H9 (cell line): ENCODE measurements at regions not wholly inside any gene's neighbourhood (a gene's known extent, or its start where the extent isn't known, plus 50 kb on each side); places are given as distances from the start of the nearest gene placed in this dataset.

ENCODE experiments used
- DNase-seq: peaks from one replicate; pipeline ENCODE4 v3.0.0-alpha.2; 2017
- H2AFZ ChIP-seq: one replicate; pipeline ENCODE4 v1.6.1; 2013; ENCODE audit warnings: mild to moderate bottlenecking, low read length, control low read depth, moderate library complexity
- H2AK5ac ChIP-seq: 2 replicates; pipeline ENCODE4 v1.6.1; 2013; ENCODE audit warnings: low read length, control low read depth, mixed read lengths; ENCODE audit not compliant: insufficient read length
- H2BK120ac ChIP-seq: one replicate; pipeline ENCODE4 v1.6.1; 2013; ENCODE audit warnings: low read depth, mild to moderate bottlenecking, low read length, control low read depth, inconsistent platforms; ENCODE audit not compliant: poor library complexity, severe bottlenecking
- H2BK12ac ChIP-seq: 2 replicates; pipeline ENCODE4 v1.6.1; 2013; ENCODE audit warnings: low read length, control low read depth, mixed read lengths, low read depth; ENCODE audit not compliant: insufficient read length
- H2BK15ac ChIP-seq: 2 replicates; pipeline ENCODE4 v1.6.1; 2013; ENCODE audit warnings: low read depth, low read length, control low read depth
- H2BK20ac ChIP-seq: one replicate; pipeline ENCODE4 v1.6.1; 2013; ENCODE audit warnings: low read depth, mild to moderate bottlenecking, low read length, control low read depth, inconsistent platforms; ENCODE audit not compliant: poor library complexity, severe bottlenecking
- H2BK5ac ChIP-seq: 2 replicates; pipeline ENCODE4 v1.6.1; 2013; ENCODE audit warnings: low read length, control low read depth, mixed read lengths; ENCODE audit not compliant: insufficient read length
- H3K14ac ChIP-seq: 2 replicates; pipeline ENCODE4 v1.6.1; 2013; ENCODE audit warnings: low read length, control low read depth; ENCODE audit not compliant: insufficient read depth
- H3K18ac ChIP-seq: 2 replicates; pipeline ENCODE4 v1.6.1; 2013; ENCODE audit warnings: low read depth, mild to moderate bottlenecking, mixed read lengths, low read length, control low read depth; ENCODE audit not compliant: insufficient read length
- H3K23ac ChIP-seq: 2 replicates; pipeline ENCODE4 v1.6.1; 2013; ENCODE audit warnings: low read length, control low read depth, mixed read lengths, low read depth; ENCODE audit not compliant: insufficient read length
- H3K23me2 ChIP-seq: 2 replicates; pipeline ENCODE4 v1.6.1; 2013; ENCODE audit warnings: low read depth, mild to moderate bottlenecking, mixed read lengths, low read length, control low read depth; ENCODE audit not compliant: insufficient read length, poor library complexity, severe bottlenecking
- H3K27ac ChIP-seq: 2 replicates; pipeline ENCODE4 v1.5.1; 2013; ENCODE audit warnings: low read length, control low read depth, mixed read lengths, low read depth; ENCODE audit not compliant: insufficient read length
- H3K27me3 ChIP-seq: 2 replicates; pipeline ENCODE4 v1.6.1; 2013; ENCODE audit warnings: low read length, control low read depth, inconsistent platforms; ENCODE audit not compliant: insufficient read depth
- H3K4ac ChIP-seq: 2 replicates; pipeline ENCODE4 v1.6.1; 2013; ENCODE audit warnings: low read depth, mild to moderate bottlenecking, control low read depth, inconsistent platforms, low read length, moderate library complexity
- H3K4me1 ChIP-seq: 2 replicates; pipeline ENCODE4 v1.6.1; 2013; ENCODE audit warnings: low read length, control low read depth, inconsistent platforms; ENCODE audit not compliant: insufficient read depth
- H3K4me2 ChIP-seq: 2 replicates; pipeline ENCODE4 v1.6.1; 2013; ENCODE audit warnings: low read length, control low read depth, mixed read lengths; ENCODE audit not compliant: insufficient read length, insufficient read depth
- H3K56ac ChIP-seq: 2 replicates; pipeline ENCODE4 v1.6.1; 2013; ENCODE audit warnings: low read depth, mild to moderate bottlenecking, mixed read lengths, low read length, control low read depth; ENCODE audit not compliant: insufficient read length
- H3K79me1 ChIP-seq: 2 replicates; pipeline ENCODE4 v1.6.1; 2013; ENCODE audit warnings: low read depth, mild to moderate bottlenecking, moderate library complexity, low read length, control low read depth, inconsistent platforms; ENCODE audit not compliant: insufficient read depth, poor library complexity, severe bottlenecking
- H3K79me2 ChIP-seq: 2 replicates; pipeline ENCODE4 v1.6.1; 2013; ENCODE audit warnings: low read length, control low read depth, inconsistent platforms; ENCODE audit not compliant: insufficient read depth
- H3K9ac ChIP-seq: 2 replicates; pipeline ENCODE4 v1.6.1; 2013; ENCODE audit warnings: low read length, control low read depth, mixed read lengths; ENCODE audit not compliant: insufficient read length; ENCODE audit errors: extremely low read depth
- H3K9me3 ChIP-seq: one replicate; pipeline ENCODE4 v1.6.1; 2013; ENCODE audit warnings: low read depth, low read length, inconsistent platforms; ENCODE audit not compliant: control insufficient read depth
- H3T11ph ChIP-seq: one replicate; pipeline ENCODE4 v1.6.1; 2013; ENCODE audit warnings: mild to moderate bottlenecking, low read length, control low read depth, inconsistent platforms
- H4K20me1 ChIP-seq: one replicate; pipeline ENCODE4 v1.6.1; 2013; ENCODE audit not compliant: control insufficient read depth, insufficient read length, insufficient read depth
- H4K5ac ChIP-seq: 2 replicates; pipeline ENCODE4 v1.6.1; 2013; ENCODE audit warnings: low read depth, mild to moderate bottlenecking, mixed read lengths, low read length, control low read depth; ENCODE audit not compliant: insufficient read length
- H4K8ac ChIP-seq: replicated peaks from 2 replicates; pipeline ENCODE4 v1.6.1; 2013; ENCODE audit warnings: low read length, control low read depth, mixed read lengths, low read depth; ENCODE audit not compliant: insufficient read length
- H4K91ac ChIP-seq: 2 replicates; pipeline ENCODE4 v1.6.1; 2013; ENCODE audit warnings: low read depth, mild to moderate bottlenecking, moderate library complexity, mixed read lengths, low read length, control low read depth; ENCODE audit not compliant: insufficient read length
- H3K27ac Mint-ChIP-seq, 3 experiments: 2 replicates in 2 of 3; 3 replicates in 1 of 3; pipeline ENCODE4 v1.8.0; 2020 to 2021; ENCODE audit warnings: mixed read lengths in 3 of 3, mild to moderate bottlenecking in 1 of 3, moderate library complexity in 1 of 3
- H3K27me3 Mint-ChIP-seq: 2 replicates; pipeline ENCODE4 v1.8.0; 2021; ENCODE audit warnings: low read depth, mild to moderate bottlenecking, moderate library complexity, mixed read lengths
- H3K36me3 Mint-ChIP-seq, 3 experiments: 2 replicates in 2 of 3; 3 replicates in 1 of 3; pipeline ENCODE4 v1.8.0; 2020 to 2021; ENCODE audit warnings: low read depth in 3 of 3, mixed read lengths in 3 of 3; ENCODE audit not compliant: insufficient read depth in 1 of 3
- H3K4me1 Mint-ChIP-seq, 2 experiments: 2 replicates each; pipeline ENCODE4 v1.8.0; 2020; ENCODE audit warnings: mixed read lengths in 2 of 2
- H3K4me3 Mint-ChIP-seq, 2 experiments: 2 replicates in 1 of 2; 3 replicates in 1 of 2; pipeline ENCODE4 v1.8.0; 2020 to 2021; ENCODE audit warnings: mild to moderate bottlenecking in 2 of 2, mixed read lengths in 2 of 2, moderate library complexity in 1 of 2
- H3K9me3 Mint-ChIP-seq, 2 experiments: 2 replicates in 1 of 2; 3 replicates in 1 of 2; pipeline ENCODE4 v1.8.0; 2020; ENCODE audit warnings: mild to moderate bottlenecking in 2 of 2, mixed read lengths in 2 of 2, moderate library complexity in 1 of 2
- CTCF ChIP-seq: fragments of 200-600 bp; sonication (generic); conservative IDR thresholded peaks from 3 replicates; pipeline ENCODE4 v1.8.0; 2021; ENCODE audit warnings: antibody characterized with exemption, mild to moderate bottlenecking
- whole genome bisulfite sequencing: extraction: QIAGEN DNeasy Blood & Tissue Kit; methylation state at CpG from one replicate; pipeline ENCODE4 v1.1.7; 2013; ENCODE audit warnings: missing lambda C conversion rate, low lambda C conversion rate, mixed read lengths; ENCODE audit not compliant: insufficient read length; ENCODE audit errors: extremely low coverage; 5-methylcytosine and 5-hydroxymethylcytosine counted together

- no peak overlapping the region for H3K4ac ChIP-seq
- no peaks in the 10 kb centered on the region for H3K79me1 ChIP-seq
- H3K4me2 ChIP-seq: no peak overlapping the region
- H3K27me3 Mint-ChIP-seq: no peaks in the 10 kb centered on the region
- no peak overlapping the region for H3K27ac ChIP-seq
- H3K9me3 ChIP-seq: no peaks in the 10 kb centered on the region
- no peak overlapping the region for H3K23ac ChIP-seq
- H3K27ac Mint-ChIP-seq: no peak overlapping the region
- no peak overlapping the region for H2BK12ac ChIP-seq
- no peak overlapping the region for H3K56ac ChIP-seq
- H3K4me3 Mint-ChIP-seq: no peak overlapping the region
- H3K36me3 Mint-ChIP-seq: no peaks in the 10 kb centered on the region
- no peak overlapping the region for H3K9ac ChIP-seq
- DNase-seq: no peak
- no peak overlapping the region for H3K14ac ChIP-seq
- no peak overlapping the region for H4K5ac ChIP-seq
- H2AK5ac ChIP-seq: no peak overlapping the region
- no peak overlapping the region for H4K91ac ChIP-seq
- H4K20me1 ChIP-seq: no peaks in the 10 kb centered on the region
- H3K4me1 Mint-ChIP-seq: no peaks in the 10 kb centered on the region
- H3T11ph ChIP-seq: no peak overlapping the region
- no peaks in the 10 kb centered on the region for H3K4me1 ChIP-seq
- TF ChIP-seq CTCF: no peak
- H2BK120ac ChIP-seq: no peak overlapping the region
- no peaks in the 10 kb centered on the region for H3K23me2 ChIP-seq
- no peak overlapping the region for H2BK20ac ChIP-seq
- no peak overlapping the region for H2BK5ac ChIP-seq
- no peaks in the 10 kb centered on the region for H3K9me3 Mint-ChIP-seq
- no peaks in the 10 kb centered on the region for H3K27me3 ChIP-seq
- no peak overlapping the region for H4K8ac ChIP-seq
- no CpG with 5 or more reads among the region's 1 CpG for WGBS
- H2BK15ac ChIP-seq: no peak overlapping the region
- H2AFZ ChIP-seq: no peak overlapping the region
- H3K79me2 ChIP-seq: no peaks in the 10 kb centered on the region
- H3K18ac ChIP-seq: no peak overlapping the region
These were observed 830.4 kb downstream of the MAT2B start for GRCh38 chr5:164335837-164336236.
